BJ (cell line): ENCODE measurements at regions not wholly inside any gene's neighbourhood (a gene's known extent, or its start where the extent isn't known, plus 50 kb on each side); places are given as distances from the start of the nearest gene placed in this dataset.
A peak's percentile ranks its signal among the peaks of the same experiment; 100 is the strongest.

Experiments used
- CTCF ChIA-PET: fragments of 350-600 bp; formaldehyde crosslinking; extraction: SDS; loops from one replicate; lab custom pipeline; 2021; ENCODE audit warnings: antibody characterized with exemption, inconsistent platforms; lab: Yijun Ruan, JAX
- POLR2A ChIA-PET: fragments of 300-600 bp; sonication (Branson Sonifier 250); formaldehyde crosslinking; extraction: SDS; loops from one replicate; lab custom pipeline; 2021; ENCODE audit warnings: antibody characterized with exemption; lab: Charles Lee
- DNase-seq: peaks from one replicate; pipeline ENCODE4 v3.0.0-alpha.2; 2011; ENCODE audit warnings: low read depth
- H3K27me3 ChIP-seq: 2 replicates; pipeline ENCODE4 v1.6.0; 2011; ENCODE audit warnings: low read length; ENCODE audit not compliant: control insufficient read depth, insufficient read depth
- H3K36me3 ChIP-seq: 2 replicates; pipeline ENCODE4 v1.5.1; 2011; ENCODE audit warnings: low read length; ENCODE audit not compliant: control insufficient read depth, insufficient read depth
- H3K4me3 ChIP-seq: 2 replicates; pipeline ENCODE4 v1.5.1; 2011; ENCODE audit warnings: low read depth, mild to moderate bottlenecking, control low read depth, low read length
- CTCF ChIP-seq: IDR thresholded peaks from 2 replicates; pipeline ENCODE4 v1.5.1; 2011; ENCODE audit warnings: low read depth, mild to moderate bottlenecking, control low read depth, inconsistent platforms, low read length, moderate library complexity; ENCODE audit not compliant: insufficient read depth

GRCh38 chr10:6650586-6650985, 70.5 kb upstream of the PRKCQ start:
- Histone ChIP-seq H3K27me3 (no peaks in the 10 kb centered on the region), H3K4me3 (no peak overlapping the region), H3K36me3 (no peaks in the 10 kb centered on the region)
- no peak for TF ChIP-seq CTCF
- no peak for DNase-seq
- CTCF ChIA-PET: no interaction called here
- POLR2A ChIA-PET: no interaction called here

- CTCF ChIA-PET: no interaction called here
- no peak overlapping the region for H3K4me3 ChIP-seq
- no peak for DNase-seq
- no peaks in the 10 kb centered on the region for H3K36me3 ChIP-seq
- no peaks in the 10 kb centered on the region for H3K27me3 ChIP-seq
- no peak for TF ChIP-seq CTCF
- POLR2A ChIA-PET: no interaction called here
These were observed 69.8 kb upstream of the PRKCQ start for GRCh38 chr10:6649903-6650302.

GRCh38 chr10:6648894-6649720, 69.0 kb upstream of the PRKCQ start:
- H3K27me3 ChIP-seq: no peaks in the 10 kb centered on the region
- ChIA-PET CTCF (interaction anchor here (2.2 kb wide), 1 partner anchor 9 kb away, joined by 9 read pairs; no protein-coding TSS in a partner anchor), POLR2A (no interaction called here)
- DNase-seq: no peak
- no peaks in the 10 kb centered on the region for H3K36me3 ChIP-seq
- no peak for TF ChIP-seq CTCF
- H3K4me3 ChIP-seq: no peak overlapping the region

- CTCF ChIA-PET: interaction anchor here (0.6 to 2.2 kb wide), 8 partner anchors 9 to 816 kb away, joined by 3 to 9 read pairs (median 3); no protein-coding TSS in a partner anchor
These were observed 67.9 kb upstream of the PRKCQ start for GRCh38 chr10:6647811-6648526.

More at GRCh38 chr10:6647811-6648526, 67.9 kb upstream of the PRKCQ start:
- Histone ChIP-seq H3K36me3 (no peaks in the 10 kb centered on the region), H3K27me3 (no peaks in the 10 kb centered on the region), H3K4me3 (no peak overlapping the region)
- POLR2A ChIA-PET: no interaction called here
- DNase-seq: no peak
- peak; percentile 74 for TF ChIP-seq CTCF
